AG04449 (cell line): ENCODE measurements at regions not wholly inside any gene's neighbourhood (a gene's known extent, or its start where the extent isn't known, plus 50 kb on each side); places are given as distances from the start of the nearest gene placed in this dataset.

Source experiments
- CTCF ChIA-PET: fragments of 350-600 bp; formaldehyde crosslinking; extraction: SDS; loops from one replicate; lab custom pipeline; 2021; ENCODE audit warnings: antibody characterized with exemption; lab: Yijun Ruan, JAX
- POLR2A ChIA-PET: fragments of 400-600, 350-600 bp; formaldehyde crosslinking; extraction: SDS; loops from one replicate; lab custom pipeline; 2020; ENCODE audit warnings: antibody characterized with exemption, inconsistent platforms; lab: Yijun Ruan, JAX
- DNase-seq: peaks from one replicate; pipeline ENCODE4 v3.0.0-alpha.2; 2010; ENCODE audit warnings: low read depth, low spot score
- H3K4me3 ChIP-seq: 2 replicates; pipeline ENCODE4 v1.5.1; 2011; ENCODE audit warnings: low read depth, mild to moderate bottlenecking, control low read depth, low read length
- CTCF ChIP-seq: IDR thresholded peaks from one replicate; pipeline ENCODE4 v1.5.1; 2011; ENCODE audit warnings: mild to moderate bottlenecking, moderate library complexity, low read length, control low read depth, inconsistent platforms; ENCODE audit not compliant: insufficient read depth; ENCODE audit errors: missing control alignments

DNA sequence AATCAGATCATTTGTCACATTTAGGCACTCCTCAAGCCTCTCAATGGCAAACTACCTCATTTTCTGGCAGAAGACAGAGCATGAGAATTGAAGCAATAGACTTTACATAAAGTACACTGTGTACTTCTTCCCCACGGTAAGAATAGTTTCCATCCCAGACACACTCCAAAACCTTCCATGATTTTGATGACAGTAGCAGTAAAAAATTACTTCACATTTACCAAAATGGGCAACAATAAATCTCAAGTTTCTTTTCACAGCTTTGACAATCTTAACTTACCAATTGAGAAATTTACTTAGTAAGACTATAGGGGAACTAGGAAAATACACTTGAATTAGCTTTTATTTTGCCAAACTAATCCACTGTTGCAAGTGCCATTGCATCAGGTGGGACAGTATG lies 353.8 kb downstream of the HAO1 start:
- no peak overlapping the region for H3K4me3 ChIP-seq
- DNase-seq = no peak
- TF ChIP-seq CTCF = no peak
- POLR2A ChIA-PET = no interaction called here
- CTCF ChIA-PET = no interaction called here

GRCh38 chr20:7589164-7589563 lies 351.1 kb downstream of the HAO1 start:
- no peak for DNase-seq
- H3K4me3 ChIP-seq = no peak overlapping the region
- ChIA-PET CTCF (no interaction called here), POLR2A (no interaction called here)
- TF ChIP-seq CTCF = no peak

- H3K4me3 ChIP-seq = no peak overlapping the region
- CTCF ChIA-PET = no interaction called here
- POLR2A ChIA-PET = no interaction called here
- DNase-seq = no peak
- TF ChIP-seq CTCF = no peak
These were observed 343.7 kb downstream of the HAO1 start for GRCh38 chr20:7596541-7596940.

DNA sequence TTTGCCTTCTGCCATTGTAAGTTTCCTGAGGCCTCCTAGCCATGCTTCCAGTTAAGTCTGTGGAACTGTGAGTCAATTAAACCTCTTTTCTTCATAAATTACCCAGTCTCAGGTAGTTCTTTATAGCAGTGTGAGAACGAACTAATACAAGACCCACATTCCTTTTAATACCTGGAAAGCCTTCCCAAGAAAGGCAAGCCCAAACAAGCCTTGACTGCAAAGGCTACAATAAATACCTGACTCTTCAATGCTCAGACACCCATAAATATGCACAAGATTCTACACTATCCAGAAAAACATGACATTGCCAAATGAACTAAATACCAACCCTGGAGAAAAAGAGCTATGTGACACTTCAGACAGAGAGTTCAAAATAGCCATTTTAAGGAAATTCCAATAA lies 338.8 kb downstream of the HAO1 start:
- no peak overlapping the region for H3K4me3 ChIP-seq
- DNase-seq = no peak
- ChIA-PET CTCF (no interaction called here), POLR2A (no interaction called here)
- TF ChIP-seq CTCF = no peak

DNA sequence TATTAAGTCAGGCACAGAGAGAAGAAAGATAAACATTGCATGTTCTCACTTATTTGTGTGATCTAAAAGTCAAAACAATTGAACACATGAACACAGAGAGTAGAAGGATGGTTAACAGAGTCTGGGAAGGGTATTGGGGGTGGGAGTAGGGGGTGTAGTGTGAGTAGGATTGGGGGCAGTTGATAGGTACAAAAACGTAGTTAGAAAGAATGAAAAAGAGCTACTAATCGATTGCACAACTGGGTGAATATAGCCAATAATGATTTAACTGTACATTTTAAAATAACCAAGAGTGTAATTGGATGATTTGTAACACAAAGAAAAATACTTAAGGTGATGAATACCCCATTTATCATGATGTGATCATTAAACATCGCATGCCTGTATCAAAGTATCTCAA lies 333.3 kb downstream of the HAO1 start:
- no peak overlapping the region for H3K4me3 ChIP-seq
- ChIA-PET POLR2A (no interaction called here), CTCF (no interaction called here)
- DNase-seq = no peak
- no peak for TF ChIP-seq CTCF

GRCh38 chr20:7608250-7608649 lies 332.0 kb downstream of the HAO1 start:
- no peak for DNase-seq
- no peak overlapping the region for H3K4me3 ChIP-seq
- POLR2A ChIA-PET = no interaction called here
- TF ChIP-seq CTCF = no peak
- CTCF ChIA-PET = no interaction called here
